ENCODE measurements at regions not wholly inside any gene's neighbourhood (a gene's known extent, or its start where the extent isn't known, plus 50 kb on each side); places are given as distances from the start of the nearest gene placed in this dataset.

DNA sequence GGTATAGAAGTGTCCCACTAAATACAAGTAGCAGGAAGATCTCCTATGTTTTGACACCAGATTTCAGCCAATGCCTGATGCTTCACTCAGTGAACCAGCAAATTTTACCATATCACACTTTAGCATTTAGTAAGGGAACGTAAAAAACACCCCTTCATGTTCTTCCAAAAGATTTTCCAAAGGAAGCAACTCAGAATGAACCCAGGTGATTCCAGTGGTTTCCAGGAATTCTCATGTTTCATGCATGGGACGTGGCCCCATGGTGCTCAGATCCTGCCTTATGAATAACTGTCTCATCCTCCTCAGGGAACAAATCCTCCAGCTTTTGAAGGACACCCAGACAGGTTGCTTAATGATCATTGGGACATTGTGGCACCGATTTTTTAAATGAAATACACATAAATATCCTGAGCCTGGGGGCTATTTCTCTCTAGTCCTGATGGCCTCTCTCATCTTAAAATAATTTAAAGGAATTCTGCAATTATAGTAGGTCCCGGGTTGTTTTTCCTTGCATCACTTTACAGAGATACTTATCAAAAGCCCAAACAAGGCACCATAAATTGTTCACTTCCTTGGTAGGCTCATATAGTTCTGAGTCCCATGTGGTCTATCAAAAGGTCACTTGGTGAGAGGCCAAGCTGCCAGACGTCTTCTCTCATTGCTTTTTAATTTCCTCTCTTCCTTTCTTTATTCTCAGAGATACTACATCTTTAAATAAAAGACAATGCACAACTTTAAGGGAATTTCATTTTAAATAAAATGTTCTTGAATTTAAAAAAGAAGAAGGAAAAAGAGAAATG is 261.0 kb downstream of the ZNF516 start:
- Histone ChIP-seq H3K36me3 (ENCODE audit: control insufficient read depth, insufficient read depth, low read length) (no peaks in the 10 kb centered on the region), H3K4me3 (replicated peaks; ENCODE audit: low read depth, low read length) (no peak overlapping the region), H3K27me3 (replicated peaks; ENCODE audit: control insufficient read depth, insufficient read depth, low read length) (no peaks in the 10 kb centered on the region; the same call in 1 of the 2 replicates)
- TF ChIP-seq, protein P1, sequence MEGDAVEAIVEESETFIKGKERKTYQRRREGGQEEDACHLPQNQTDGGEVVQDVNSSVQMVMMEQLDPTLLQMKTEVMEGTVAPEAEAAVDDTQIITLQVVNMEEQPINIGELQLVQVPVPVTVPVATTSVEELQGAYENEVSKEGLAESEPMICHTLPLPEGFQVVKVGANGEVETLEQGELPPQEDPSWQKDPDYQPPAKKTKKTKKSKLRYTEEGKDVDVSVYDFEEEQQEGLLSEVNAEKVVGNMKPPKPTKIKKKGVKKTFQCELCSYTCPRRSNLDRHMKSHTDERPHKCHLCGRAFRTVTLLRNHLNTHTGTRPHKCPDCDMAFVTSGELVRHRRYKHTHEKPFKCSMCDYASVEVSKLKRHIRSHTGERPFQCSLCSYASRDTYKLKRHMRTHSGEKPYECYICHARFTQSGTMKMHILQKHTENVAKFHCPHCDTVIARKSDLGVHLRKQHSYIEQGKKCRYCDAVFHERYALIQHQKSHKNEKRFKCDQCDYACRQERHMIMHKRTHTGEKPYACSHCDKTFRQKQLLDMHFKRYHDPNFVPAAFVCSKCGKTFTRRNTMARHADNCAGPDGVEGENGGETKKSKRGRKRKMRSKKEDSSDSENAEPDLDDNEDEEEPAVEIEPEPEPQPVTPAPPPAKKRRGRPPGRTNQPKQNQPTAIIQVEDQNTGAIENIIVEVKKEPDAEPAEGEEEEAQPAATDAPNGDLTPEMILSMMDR (IDR thresholded peaks at IDR 0.05; ENCODE audit: insufficient read depth, low read length, poor library complexity, severe bottlenecking) = no peak
- no peak for DNase-seq (ENCODE audit: extremely low read depth, insufficient read length)

DNA sequence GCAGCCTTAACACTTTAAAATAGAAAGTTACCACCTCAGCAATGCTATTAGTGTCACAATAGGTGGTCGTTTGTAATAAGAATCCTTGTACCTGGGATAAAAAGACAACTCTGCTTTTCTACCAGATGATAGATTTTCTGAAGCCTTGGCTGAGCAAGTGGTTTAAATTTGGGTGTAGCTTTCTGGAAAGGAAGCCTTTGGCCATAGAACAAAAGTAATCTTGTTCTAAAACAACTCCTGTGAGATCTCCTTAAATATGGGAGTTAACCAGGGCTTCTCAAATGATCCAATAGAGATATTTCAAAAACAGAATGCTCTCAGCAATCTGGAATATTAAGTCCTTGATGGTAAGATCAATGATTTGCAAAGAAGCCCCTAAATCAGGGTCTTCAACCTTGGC is 261.6 kb downstream of the ZNF516 start:
- no peak overlapping the region for H3K4me3 ChIP-seq (replicated peaks; ENCODE audit: low read depth, low read length)

DNA sequence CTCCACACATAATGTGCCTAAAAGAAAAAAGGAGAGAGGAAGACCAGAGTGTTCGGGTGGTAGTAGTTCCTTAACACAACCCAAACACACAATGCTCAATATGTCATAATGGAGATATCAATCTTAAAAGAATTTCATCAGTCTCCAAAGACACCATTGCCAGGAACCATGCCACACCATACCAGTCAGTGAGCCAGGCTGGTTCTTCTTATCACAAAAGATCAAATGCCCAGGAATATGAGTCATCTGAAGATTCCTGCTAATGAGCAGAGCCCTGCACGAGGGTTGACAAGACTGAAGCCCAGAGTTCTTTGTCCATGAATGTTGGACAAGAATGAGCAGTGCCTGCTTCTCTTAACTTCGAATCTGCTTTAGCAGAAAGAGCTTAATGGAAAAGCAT is 262.3 kb downstream of the ZNF516 start:
- no peak for DNase-seq (ENCODE audit: extremely low read depth, insufficient read length)
- no peak overlapping the region for H3K4me3 ChIP-seq (replicated peaks; ENCODE audit: low read depth, low read length)
- H3K36me3 ChIP-seq (ENCODE audit: control insufficient read depth, insufficient read depth, low read length) = no peaks in the 10 kb centered on the region
- no peaks in the 10 kb centered on the region; the same call in 1 of the 2 replicates for H3K27me3 ChIP-seq (replicated peaks; ENCODE audit: control insufficient read depth, insufficient read depth, low read length)
- TF ChIP-seq, protein P1 (IDR thresholded peaks at IDR 0.05; ENCODE audit: insufficient read depth, low read length, poor library complexity, severe bottlenecking) = no peak

More for the DNA sequence above, 261.6 kb downstream of the ZNF516 start:
- TF ChIP-seq, protein P1 (IDR thresholded peaks at IDR 0.05; ENCODE audit: insufficient read depth, low read length, poor library complexity, severe bottlenecking) = no peak
- DNase-seq (ENCODE audit: extremely low read depth, insufficient read length) = no peak
- Histone ChIP-seq H3K36me3 (ENCODE audit: control insufficient read depth, insufficient read depth, low read length) (no peaks in the 10 kb centered on the region), H3K27me3 (replicated peaks; ENCODE audit: control insufficient read depth, insufficient read depth, low read length) (no peaks in the 10 kb centered on the region; the same call in 1 of the 2 replicates)

DNA sequence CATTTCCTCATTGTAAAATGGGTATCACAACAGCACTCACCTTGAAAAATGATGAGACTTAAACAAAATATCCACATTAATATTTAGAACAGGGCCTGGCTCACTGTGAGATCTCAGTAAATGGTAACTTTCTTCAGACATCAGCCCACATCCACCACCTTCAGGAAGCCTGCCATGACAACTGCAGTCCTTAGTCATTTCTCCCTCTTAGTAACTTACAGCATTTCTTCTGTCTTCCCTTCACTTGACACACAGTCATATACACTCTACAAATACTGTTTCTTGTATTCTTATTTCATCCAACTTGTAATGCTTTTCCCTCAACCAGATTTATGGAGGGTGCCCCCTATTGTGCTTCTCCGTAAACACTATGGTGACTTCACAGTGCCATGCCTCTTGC is 263.0 kb downstream of the ZNF516 start:
- Histone ChIP-seq H3K4me3 (replicated peaks; ENCODE audit: low read depth, low read length) (no peak overlapping the region), H3K36me3 (ENCODE audit: control insufficient read depth, insufficient read depth, low read length) (no peaks in the 10 kb centered on the region), H3K27me3 (replicated peaks; ENCODE audit: control insufficient read depth, insufficient read depth, low read length) (no peaks in the 10 kb centered on the region; the same call in 1 of the 2 replicates)
- TF ChIP-seq, protein P1 (IDR thresholded peaks at IDR 0.05; ENCODE audit: insufficient read depth, low read length, poor library complexity, severe bottlenecking) = no peak
- no peak for DNase-seq (ENCODE audit: extremely low read depth, insufficient read length)

DNA sequence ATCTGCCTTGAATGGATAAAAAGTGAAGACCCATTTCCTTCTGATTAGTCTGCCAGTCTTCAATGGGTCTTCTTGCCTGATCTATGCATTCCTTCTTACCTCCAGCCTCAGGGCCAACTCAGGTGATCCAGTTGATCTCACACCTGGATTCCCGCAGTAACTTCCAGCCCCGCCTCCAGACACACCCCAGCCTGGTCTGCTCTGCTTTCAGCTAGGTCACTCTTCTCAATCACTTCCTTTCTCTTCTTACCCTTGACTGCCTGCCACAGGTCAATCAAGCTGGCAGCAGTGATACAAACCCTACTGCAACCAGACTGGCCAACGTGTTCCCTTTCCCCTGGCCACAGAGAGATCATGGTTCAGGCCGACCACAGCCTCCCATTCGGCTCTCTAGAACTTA is 263.6 kb downstream of the ZNF516 start:
- DNase-seq (ENCODE audit: extremely low read depth, insufficient read length) = no peak
- TF ChIP-seq, protein P1 (IDR thresholded peaks at IDR 0.05; ENCODE audit: insufficient read depth, low read length, poor library complexity, severe bottlenecking) = no peak
- H3K36me3 ChIP-seq (ENCODE audit: control insufficient read depth, insufficient read depth, low read length) = no peaks in the 10 kb centered on the region
- H3K4me3 ChIP-seq (replicated peaks; ENCODE audit: low read depth, low read length) = no peak overlapping the region
- H3K27me3 ChIP-seq (replicated peaks; ENCODE audit: control insufficient read depth, insufficient read depth, low read length) = no peaks in the 10 kb centered on the region; the same call in 1 of the 2 replicates
